SU-DHL-6 (cell line): ENCODE measurements at regions not wholly inside any gene's neighbourhood (a gene's known extent, or its start where the extent isn't known, plus 50 kb on each side); places are given as distances from the start of the nearest gene placed in this dataset.

ENCODE experiments used
- CTCF ChIP-seq: fragments of 200-600 bp; sonication (generic); IDR thresholded peaks from one replicate; pipeline ENCODE4 v1.5.1; 2017; ENCODE audit warnings: antibody characterized with exemption, mild to moderate bottlenecking, low read length, moderate library complexity; ENCODE audit not compliant: insufficient read depth, poor library complexity, severe bottlenecking
- EZH2phosphoT487 ChIP-seq: fragments of 200-600 bp; sonication (generic), shearing (Covaris generic); conservative IDR thresholded peaks from 2 replicates; pipeline ENCODE4 v1.6.1; 2018; ENCODE audit warnings: mild to moderate bottlenecking, antibody characterized with exemption, low read length, moderate library complexity, mixed read lengths

GRCh38 chr2:39851651-39852110 lies 72.6 kb upstream of the THUMPD2 start:
- TF ChIP-seq EZH2phosphoT487 (no peak), CTCF (no peak)
